GM12873 (cell line): ENCODE measurements at regions not wholly inside any gene's neighbourhood (a gene's known extent, or its start where the extent isn't known, plus 50 kb on each side); places are given as distances from the start of the nearest gene placed in this dataset.

Source experiments
- TF ChIP-seq, protein P1 (sequence below): IDR thresholded peaks from 2 replicates; pipeline ENCODE4 v1.5.1; 2012; ENCODE audit warnings: low read depth, mild to moderate bottlenecking, moderate library complexity, low read length, control low read depth; ENCODE audit not compliant: insufficient read depth; ENCODE audit errors: missing control alignments

DNA sequence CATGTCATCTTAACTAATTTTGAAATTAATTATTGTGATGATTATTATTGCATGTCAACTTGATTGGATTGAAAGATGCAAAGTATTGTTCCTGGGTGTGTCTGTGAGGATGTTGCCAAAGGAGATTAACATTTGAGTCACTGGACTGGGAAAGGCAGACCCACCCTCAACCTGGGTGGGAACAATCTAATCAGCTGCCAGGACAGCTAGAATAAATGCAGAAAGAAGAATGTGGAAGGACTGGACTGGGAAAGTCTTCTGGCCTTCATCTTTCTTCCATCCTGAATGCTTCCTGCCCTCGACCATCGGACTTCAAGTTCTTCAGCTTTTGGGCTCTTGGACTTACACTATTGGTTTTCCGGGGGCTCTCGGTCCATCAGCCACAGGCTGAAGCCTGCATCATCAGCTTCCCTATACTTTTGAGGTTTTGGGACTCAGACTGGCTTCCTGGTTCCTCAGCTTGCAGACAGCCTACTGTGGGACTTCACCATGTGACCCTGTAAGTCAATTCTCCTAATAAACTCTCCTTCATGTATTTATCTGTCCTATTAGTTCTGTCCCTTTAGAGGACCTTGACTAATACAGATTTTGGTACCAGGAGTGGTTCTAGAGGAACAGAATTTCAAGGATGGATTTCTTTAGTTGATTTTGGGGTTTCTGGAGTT lies 959.8 kb downstream of the ANKRD7 start:
- TF ChIP-seq, protein P1, sequence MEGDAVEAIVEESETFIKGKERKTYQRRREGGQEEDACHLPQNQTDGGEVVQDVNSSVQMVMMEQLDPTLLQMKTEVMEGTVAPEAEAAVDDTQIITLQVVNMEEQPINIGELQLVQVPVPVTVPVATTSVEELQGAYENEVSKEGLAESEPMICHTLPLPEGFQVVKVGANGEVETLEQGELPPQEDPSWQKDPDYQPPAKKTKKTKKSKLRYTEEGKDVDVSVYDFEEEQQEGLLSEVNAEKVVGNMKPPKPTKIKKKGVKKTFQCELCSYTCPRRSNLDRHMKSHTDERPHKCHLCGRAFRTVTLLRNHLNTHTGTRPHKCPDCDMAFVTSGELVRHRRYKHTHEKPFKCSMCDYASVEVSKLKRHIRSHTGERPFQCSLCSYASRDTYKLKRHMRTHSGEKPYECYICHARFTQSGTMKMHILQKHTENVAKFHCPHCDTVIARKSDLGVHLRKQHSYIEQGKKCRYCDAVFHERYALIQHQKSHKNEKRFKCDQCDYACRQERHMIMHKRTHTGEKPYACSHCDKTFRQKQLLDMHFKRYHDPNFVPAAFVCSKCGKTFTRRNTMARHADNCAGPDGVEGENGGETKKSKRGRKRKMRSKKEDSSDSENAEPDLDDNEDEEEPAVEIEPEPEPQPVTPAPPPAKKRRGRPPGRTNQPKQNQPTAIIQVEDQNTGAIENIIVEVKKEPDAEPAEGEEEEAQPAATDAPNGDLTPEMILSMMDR, result no peak

DNA sequence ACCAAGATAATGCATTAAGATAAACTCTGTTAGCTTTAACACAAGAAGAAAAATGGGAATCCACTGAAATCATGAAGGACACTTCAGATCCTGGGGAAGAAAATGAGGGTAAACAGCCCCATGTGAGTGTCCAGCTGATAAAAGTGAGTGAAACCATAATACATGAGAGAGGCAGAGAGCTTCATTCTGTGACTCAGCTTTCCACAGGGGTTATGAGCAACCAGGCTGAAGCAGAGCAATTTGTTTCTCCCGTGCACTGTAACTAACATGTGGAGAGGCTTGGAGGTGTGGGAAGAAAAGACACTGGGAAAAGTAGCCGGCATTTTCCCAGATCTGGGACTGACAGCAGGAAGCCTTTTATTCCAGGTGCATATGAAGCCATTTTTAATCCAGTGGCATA lies 971.7 kb downstream of the ANKRD7 start:
- TF ChIP-seq, protein P1, result no peak

DNA sequence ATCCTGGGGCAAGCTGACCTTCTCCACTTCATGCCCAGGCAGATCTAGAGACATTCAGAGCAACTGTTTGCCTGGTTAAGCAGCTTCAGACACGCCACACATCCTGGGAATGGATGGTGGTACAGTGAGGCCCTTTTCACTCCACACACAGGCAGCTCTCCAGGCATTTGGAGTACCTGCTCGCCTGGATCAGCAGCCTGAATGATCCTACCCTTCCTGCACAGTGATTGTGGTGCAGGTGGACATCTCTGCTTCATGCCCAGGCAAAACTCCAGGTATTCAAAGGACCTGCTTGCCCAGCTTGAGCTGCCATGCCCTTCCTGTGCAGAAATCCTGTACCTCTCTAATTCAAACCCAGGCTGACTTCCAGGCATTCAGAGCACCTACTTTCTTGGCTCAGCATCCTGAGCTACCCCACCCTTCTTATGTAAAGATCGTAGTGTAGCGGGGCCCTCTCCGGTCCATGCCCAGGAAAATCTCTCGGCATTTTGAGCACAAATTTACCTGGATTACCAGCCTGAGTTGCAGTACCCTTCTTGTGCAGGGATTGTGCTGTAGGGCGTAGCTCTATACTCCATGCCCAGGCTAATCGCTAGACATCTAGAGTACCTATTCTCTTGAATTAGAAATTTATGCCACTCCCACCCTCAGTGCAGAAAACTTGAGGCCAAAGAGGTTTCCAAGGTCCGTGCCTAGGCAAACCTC lies 972.8 kb downstream of the ANKRD7 start:
- TF ChIP-seq, protein P1, result no peak

DNA sequence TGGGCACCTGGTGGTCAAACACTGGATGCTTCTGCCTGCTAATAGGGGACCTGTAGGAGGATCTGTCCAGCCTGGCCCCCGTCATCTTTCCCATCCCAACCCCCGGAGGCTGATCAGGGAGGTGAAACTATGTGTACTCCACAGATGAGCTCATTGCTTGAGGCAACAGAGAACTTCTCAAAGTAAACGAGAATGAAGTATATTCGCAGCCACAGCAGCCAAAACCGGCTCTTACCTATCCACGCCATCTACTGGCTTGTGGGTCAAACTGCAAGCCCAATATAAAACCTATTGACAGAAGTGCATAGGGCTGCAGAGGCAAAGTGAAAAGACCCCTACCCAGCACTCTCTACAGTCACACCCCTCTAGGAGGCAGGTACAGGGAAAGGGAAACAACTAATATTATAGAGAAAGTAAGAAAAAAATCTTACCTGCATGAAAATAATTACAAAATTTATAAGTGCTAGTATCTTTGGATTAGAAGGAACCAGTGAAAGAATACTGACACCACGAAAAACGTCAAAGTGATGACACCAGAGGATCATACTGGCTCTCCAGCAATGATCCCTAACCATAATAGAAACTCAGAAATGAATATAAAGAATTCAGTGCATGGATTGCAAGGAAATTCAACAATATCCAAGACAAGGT lies 973.5 kb downstream of the ANKRD7 start:
- TF ChIP-seq, protein P1, result peak; percentile 90

DNA sequence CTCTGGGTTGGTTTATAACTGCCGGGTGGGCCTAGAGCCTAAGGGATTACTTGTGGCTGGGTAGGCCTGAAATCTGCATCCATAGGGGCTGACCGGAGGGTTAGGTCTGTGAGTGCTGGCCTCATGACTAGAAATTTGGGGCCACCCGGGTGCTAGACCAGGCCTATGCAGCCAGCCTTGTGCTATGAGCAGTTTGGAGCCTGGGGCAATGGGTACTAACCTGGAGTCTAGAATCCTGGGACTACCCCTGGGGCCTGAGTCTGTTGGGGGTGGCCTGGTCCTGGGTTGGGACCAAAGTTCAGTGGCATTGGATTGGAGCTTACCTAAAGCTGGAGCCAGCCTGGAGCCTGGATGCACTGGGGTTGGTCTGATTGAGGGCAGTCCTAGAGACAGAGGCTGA lies 995.2 kb downstream of the ANKRD7 start:
- TF ChIP-seq, protein P1, result no peak

DNA sequence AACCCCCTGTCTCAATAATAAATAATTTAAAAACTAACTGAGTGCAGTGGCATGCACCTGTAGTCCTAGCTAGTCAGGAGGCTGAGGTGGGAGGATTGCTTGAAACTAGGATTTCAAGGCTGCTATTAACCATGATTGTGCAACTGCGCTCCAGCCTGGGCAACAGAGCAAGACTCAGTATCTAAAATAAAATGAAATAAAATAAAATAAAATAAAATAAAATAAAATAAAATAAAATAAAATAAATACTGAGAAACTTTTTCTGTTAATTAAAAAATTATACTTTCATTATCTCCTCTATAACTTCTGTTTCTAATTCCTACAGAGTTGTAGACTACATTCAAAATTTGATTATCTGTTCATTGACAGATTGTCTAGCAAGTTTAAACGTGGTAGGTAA lies 999.4 kb downstream of the ANKRD7 start:
- TF ChIP-seq, protein P1, result no peak

DNA sequence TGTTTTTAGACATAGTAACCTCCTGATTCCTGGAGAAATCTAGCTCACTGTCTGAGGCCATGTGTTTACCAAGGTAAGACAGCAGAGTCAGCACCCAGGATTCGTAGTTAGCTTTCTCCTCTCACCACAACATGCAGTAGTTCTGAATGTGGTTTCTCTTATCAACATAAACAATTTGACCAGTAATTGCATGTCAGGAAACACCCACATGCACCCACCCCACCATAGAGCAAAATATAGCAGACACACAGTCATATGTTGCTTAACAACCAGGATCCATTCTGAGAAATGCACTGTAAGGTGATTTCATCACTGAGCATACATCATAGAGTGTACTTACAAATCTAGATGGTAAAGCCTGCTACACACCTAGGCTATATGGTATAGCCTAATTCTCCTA lies 1004.0 kb downstream of the ANKRD7 start:
- TF ChIP-seq, protein P1, result no peak
